Ovary (tissue), 3 donors: ENCODE measurements at regions not wholly inside any gene's neighbourhood (a gene's known extent, or its start where the extent isn't known, plus 50 kb on each side); places are given as distances from the start of the nearest gene placed in this dataset.

Source experiments
- EP300 ChIP-seq: sonication (generic); formaldehyde crosslinking; IDR thresholded peaks from one replicate; pipeline ENCODE4 v1.6.1; 2017; ENCODE audit warnings: antibody characterized with exemption
- TF ChIP-seq, protein P1 (sequence below), 3 donors: fragments of 450-650 bp in 2 of 3; fragments of 200-600 bp in 1 of 3; IDR thresholded peaks; one replicate each; pipeline versions ENCODE4 v1.5.1 to v1.8.0; 2016 to 2022; ENCODE audit warnings: antibody characterized with exemption in 3 of 3, mild to moderate bottlenecking in 1 of 3
- donor health status: DM: no; HTN: no; CAD: no.

DNA sequence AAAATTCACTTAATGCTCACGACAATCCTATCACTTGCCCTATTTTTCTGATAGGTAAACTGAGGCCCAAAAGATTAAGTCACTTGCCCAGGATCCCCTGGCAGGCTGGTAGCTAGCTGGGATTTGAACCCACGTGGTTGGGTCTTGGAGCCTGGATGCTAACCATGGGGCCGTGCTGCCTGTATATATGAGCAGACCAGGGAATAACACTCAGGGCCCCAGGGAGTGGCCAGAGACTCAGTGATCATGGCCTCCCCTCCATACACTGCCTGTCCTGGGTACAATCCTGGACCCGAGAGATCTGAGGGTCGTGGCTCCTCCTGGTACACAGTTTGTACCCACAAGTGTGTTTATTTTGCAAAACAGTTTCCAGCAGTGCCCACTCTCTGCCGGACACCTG is 116.9 kb upstream of the PTPN1 start:
- TF ChIP-seq, protein P1, sequence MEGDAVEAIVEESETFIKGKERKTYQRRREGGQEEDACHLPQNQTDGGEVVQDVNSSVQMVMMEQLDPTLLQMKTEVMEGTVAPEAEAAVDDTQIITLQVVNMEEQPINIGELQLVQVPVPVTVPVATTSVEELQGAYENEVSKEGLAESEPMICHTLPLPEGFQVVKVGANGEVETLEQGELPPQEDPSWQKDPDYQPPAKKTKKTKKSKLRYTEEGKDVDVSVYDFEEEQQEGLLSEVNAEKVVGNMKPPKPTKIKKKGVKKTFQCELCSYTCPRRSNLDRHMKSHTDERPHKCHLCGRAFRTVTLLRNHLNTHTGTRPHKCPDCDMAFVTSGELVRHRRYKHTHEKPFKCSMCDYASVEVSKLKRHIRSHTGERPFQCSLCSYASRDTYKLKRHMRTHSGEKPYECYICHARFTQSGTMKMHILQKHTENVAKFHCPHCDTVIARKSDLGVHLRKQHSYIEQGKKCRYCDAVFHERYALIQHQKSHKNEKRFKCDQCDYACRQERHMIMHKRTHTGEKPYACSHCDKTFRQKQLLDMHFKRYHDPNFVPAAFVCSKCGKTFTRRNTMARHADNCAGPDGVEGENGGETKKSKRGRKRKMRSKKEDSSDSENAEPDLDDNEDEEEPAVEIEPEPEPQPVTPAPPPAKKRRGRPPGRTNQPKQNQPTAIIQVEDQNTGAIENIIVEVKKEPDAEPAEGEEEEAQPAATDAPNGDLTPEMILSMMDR (IDR thresholded peaks at IDR 0.05): no peak
- no peak for TF ChIP-seq EP300
